MV-4-11 (cell line): ENCODE measurements at regions not wholly inside any gene's neighbourhood (a gene's known extent, or its start where the extent isn't known, plus 50 kb on each side); places are given as distances from the start of the nearest gene placed in this dataset.

ENCODE experiments used
- DNase-seq: peaks from one replicate; lab custom pipeline; 2025; lab: John Stamatoyannopoulos, UW

- no peak for DNase-seq
Observed at GRCh38 chr16:86632206-86632605, 53.9 kb downstream of the FOXL1 start.

GRCh38 chr16:86632944-86633343 lies 54.6 kb downstream of the FOXL1 start:
- DNase-seq = no peak

DNA sequence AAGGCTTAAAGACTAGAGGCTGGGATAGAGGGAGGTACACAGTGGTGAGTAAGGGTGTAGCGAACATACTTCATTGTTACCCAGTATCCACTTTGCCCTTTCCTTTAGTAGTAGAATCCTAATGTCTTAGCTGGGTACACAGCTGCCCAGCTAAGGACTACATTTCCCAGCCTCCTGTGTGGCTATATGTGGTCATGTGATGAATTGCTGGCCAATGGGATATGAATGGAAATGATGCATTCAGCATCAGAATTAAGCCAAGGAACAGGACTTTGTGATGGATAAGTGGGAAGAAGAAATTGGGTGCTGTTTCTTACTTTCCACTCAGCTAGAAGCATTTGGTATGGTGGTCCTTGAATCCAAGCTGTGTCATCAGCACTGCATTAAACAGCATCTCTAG lies 55.9 kb downstream of the FOXL1 start:
- no peak for DNase-seq

DNA sequence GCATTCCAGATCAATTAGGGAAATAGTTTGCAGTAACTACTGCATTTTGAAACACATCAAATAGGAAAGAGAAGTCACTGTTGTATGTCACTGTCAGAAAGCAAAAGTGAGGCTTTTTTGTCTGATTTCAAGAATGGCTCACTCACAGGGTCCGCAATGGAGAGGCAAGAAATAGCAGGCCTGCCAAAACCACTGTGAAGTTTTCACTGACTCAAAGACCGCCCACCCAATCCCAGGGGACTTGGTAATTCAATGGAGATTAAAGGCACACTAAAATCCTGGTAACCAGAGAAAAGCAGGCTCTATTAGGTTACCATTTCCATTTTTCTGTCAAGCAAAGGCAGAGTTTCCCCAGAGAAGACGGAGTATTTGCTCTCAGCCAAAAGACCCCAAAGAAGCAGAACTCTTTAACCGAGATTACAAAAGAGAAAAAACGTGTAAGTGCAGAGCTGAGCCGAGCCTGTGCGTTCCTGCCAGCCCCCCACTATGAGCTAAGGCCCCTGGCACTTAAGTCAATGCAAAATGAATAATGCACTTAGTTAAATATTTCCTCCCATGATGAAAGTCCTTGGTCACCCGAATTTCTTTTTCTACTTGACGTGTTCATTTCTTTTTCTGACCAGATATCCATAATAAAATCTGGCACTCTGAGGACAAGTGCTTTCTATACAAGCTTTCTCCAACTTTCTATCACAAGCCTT lies 57.0 kb downstream of the FOXL1 start:
- DNase-seq = no peak

DNA sequence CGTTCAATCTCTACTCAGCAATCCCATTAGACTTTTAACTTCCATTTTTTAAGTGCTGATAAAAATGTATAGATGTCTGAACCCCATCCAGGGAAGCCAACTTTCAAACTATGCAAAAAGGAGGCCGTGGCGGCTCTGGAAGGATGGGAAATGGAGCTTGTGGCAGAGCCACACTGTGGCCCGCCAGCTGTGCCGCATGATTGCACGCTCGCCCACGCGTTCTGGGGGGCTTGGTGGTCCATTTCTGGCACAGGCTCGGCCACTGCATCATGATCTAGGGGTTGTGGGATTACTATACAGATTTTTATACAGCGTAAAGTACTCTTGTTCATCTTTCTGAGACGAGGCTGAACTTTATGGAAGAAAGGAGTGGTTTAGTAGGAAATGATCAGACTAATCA lies 57.6 kb downstream of the FOXL1 start:
- DNase-seq = no peak

GRCh38 chr16:86637744-86638143 lies 59.4 kb downstream of the FOXL1 start:
- DNase-seq = no peak

DNA sequence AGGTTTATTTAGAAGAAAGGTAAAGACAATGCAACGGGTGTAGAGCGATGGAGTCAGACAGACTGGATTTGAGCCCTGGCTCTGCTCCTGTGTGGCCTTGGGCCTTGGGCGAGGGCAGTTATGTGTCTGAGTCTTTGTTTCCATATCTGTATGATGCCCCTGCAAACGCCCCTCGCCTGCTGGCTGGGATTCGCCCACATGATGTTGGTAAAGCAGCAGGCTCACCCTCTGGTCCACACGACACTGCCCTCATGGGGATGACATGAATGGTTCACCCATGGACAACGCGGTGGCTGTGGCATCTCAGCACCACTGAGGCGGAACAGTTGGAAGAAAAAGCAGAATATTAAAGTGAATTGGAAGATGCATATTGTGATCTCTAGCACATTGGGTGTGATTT lies 60.3 kb downstream of the FOXL1 start:
- no peak for DNase-seq

DNA sequence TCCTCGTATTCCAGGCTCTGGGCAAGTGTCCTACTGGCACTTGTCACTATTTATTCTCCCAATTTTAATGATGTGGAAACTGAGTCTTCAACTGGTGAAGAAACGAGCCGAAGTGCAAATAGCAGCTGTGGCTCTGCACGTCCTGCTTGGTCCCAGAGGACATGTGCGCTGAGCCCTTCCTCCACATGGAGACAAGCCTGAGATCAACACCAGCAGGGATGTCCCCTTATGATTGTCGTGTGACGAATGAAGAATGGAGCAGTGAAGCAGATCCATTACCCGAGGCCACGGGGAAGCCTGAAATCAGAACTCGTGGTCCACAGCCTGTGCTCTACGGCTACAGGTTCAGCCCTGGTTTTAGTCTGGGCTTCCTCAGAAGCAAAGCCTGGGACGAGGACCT lies 61.0 kb downstream of the FOXL1 start:
- DNase-seq = no peak

GRCh38 chr16:86640265-86640843 lies 62.0 kb downstream of the FOXL1 start:
- DNase-seq = no peak

DNA sequence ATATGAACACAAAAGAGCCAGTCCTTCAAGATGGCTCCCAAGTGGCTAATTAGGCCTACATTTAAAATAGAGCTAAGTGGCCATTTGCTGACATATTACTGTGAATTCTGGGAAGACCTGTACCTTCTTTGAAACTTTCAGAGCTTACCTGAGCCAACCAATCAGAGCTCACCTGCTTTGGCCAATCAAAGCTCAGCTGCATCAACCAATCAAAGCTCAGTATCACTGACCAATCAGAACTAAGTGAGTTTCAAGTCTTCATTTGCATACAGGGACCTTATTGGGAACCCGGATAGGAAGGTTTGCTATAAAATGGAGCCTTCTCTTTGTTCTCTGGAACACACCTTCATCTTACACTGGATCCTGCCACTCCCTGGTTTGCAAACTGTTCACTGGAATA lies 63.7 kb downstream of the FOXL1 start:
- DNase-seq = no peak

DNA sequence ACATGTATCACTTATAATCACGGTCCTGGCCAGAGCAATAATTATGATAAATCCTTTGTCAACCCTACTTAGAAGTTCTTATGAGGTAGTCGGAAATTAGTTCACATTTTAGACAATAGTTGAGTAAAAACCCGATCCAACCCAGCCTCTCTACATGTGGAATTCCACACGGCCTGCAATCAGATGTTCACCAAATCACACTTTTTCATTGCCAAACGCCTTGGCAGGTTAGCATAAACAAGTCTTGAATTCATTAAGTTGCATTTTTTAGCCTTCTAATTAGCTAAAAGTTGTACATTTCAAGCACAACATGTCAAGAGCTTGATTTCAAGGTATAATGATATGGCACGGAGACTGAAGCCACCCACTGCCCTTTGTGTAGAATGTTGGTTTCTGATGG lies 65.3 kb downstream of the FOXL1 start:
- DNase-seq = no peak

GRCh38 chr16:86647561-86647960 lies 69.2 kb downstream of the FOXL1 start:
- no peak for DNase-seq

DNA sequence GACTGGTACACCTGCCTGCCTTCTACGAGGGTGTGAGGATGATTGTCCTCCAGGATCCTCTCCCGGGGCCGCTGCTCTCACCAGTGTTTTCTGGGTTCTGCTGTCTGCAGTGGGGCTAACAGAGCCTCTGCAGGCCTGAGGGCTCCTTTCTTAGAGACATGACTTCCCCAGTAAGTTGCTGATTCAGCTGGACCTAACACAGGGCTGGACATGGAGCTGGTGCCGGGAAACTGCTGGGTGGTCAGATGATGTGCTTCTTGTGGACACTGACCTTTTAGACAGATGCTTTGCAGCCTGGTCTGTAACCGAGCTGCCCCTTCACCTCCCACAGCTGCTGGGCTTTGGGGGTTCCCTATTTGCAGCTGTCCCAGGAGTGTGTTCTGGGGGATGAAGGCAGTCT lies 71.5 kb downstream of the FOXL1 start:
- DNase-seq = no peak

DNA sequence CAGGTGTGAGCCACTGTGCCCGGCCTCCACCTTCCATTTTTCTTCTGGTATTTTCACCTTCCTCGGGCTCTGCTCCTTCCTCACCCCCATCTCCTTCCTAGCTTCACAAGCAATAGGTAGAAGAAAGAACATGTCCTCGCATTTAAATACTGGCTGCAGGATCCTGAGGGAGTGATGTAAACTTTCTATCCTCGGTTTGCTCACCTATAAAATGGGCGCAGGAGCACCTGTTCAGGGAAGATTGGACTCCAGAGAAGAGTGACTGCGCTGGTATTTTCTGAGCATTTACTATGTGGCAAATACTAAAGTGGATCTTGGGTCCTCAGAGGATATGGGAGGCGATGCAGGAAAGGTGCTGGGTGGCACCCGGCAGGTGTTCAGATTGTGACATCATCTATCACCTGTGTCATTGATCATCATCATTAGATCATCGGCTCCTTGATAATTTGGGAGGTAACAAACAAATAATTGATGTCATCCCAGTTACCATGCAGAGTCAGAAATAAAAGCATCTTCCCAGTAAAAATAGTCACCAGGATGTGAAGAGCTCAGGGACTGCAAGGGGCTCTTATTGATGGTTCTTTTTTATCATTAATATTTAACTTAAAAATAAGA lies 72.8 kb downstream of the FOXL1 start:
- DNase-seq = no peak

GRCh38 chr16:86651823-86652222 lies 73.5 kb downstream of the FOXL1 start:
- DNase-seq = no peak

GRCh38 chr16:86653285-86654006 lies 75.1 kb downstream of the FOXL1 start:
- DNase-seq = no peak

GRCh38 chr16:86657972-86658371 lies 79.6 kb downstream of the FOXL1 start:
- DNase-seq = no peak

DNA sequence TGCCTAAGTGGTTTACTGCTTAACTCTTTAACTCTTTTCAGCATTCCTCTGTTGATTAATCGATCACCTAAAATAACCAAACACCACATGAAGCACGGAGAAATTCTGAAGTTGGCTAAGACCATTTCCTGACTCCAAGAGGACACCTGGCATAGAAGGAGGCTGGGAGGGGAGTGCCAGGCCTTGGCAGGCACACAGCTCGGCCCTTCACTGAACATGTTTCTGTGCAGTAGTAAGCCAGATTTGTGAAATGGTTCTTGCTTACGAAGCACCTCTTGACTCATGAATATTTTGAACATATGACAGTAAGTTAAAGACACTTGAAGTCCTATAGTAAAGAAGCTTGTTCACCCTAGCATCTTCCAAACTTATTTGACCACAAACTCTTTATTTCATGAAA lies 82.3 kb downstream of the FOXL1 start:
- no peak for DNase-seq

DNA sequence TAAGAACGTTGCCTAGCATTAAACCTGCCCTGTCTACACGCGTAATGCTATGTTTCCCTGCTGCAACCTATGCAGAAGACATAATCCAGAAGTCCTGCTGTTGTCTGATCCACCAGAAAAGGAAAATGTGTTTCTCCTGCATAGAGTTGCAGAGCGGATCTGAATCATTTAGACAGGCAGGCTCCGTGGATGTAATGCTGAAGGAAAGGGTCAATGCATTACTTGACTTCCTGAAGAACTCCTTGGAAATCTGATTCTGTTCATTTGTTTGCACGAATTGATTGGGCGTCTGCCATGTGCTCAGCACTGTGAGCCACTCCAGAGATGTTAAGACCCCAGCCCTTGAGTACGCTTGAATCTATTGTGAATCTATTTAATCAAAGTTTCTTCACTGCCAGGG lies 83.4 kb downstream of the FOXL1 start:
- DNase-seq = no peak

- DNase-seq = no peak
Observed at GRCh38 chr16:86662195-86662594, 83.8 kb downstream of the FOXL1 start.

- DNase-seq = no peak
Observed at GRCh38 chr16:86662740-86663139, 84.4 kb downstream of the FOXL1 start.

DNA sequence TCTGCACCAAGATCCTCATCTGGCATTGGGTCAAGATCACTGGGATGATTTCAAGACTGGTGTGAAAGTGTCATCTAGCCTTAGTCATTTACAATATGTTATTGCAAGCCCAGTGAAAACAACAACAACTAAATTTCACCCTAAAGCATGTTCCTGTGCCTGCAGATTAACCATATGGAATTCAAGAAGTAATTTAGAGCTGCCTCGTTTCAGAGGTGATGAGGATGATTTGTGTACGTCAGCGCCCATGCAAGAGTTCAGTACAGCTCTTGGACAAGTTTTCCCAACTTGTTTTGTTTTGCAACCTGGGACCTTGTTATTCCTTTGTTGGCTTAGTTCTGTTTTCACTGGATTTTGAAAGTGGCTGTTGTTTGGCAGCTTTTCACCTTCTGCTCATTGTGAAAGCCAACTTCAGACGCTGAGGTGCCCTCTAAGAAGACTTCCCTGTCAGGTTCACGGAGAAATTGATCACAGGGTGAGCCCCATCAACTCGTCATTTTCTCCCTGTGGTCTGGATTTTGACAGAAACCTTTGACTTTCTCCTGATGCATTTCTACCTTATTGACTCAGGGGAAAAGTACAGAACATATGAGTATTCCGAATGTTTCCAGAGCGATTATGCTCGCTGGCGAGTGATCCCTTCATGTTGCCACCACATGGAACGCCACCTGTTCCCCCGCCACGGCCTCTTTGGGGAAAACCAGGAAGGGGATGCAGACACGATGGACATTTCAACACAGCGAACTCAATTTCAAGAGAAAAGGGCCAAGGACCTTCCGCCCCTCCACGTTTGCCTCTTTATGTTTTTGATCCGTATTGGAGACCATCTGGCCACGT lies 85.6 kb downstream of the FOXL1 start:
- DNase-seq = no peak
